DND-41 (cell line): ENCODE measurements at regions not wholly inside any gene's neighbourhood (a gene's known extent, or its start where the extent isn't known, plus 50 kb on each side); places are given as distances from the start of the nearest gene placed in this dataset.

Experiments used
- EZH2 ChIP-seq: IDR thresholded peaks from 3 replicates; pipeline ENCODE4 v1.6.1; 2012; ENCODE audit warnings: borderline replicate concordance, low read depth, mild to moderate bottlenecking, moderate library complexity, low read length, inconsistent platforms; ENCODE audit not compliant: severe bottlenecking
- TF ChIP-seq, protein P1 (sequence below): IDR thresholded peaks from 2 replicates; pipeline ENCODE4 v1.5.1; 2012; ENCODE audit warnings: borderline replicate concordance, low read length, moderate library complexity, mild to moderate bottlenecking; ENCODE audit not compliant: poor library complexity, severe bottlenecking; ENCODE audit errors: extremely low read depth

DNA sequence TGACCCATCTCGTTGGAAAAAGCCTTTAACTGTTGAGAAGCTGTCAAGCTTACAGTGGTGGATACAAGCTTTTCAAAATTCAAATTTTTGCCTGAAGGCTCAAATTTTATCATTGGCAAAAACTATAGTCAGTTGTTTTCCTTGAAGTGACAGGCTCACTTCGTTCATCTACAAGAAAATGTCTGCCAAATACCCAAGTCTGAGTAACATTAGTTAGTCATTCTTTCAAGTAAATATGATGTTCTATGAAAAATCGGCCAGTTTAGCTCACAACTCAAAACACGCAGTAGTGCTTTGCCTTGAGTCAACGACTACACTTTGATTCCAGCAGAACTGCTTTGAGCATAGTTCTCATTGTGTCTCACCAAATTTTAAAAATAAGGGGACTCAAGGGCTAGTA is 170.3 kb upstream of the MAMLD1 start:
- TF ChIP-seq, protein P1, sequence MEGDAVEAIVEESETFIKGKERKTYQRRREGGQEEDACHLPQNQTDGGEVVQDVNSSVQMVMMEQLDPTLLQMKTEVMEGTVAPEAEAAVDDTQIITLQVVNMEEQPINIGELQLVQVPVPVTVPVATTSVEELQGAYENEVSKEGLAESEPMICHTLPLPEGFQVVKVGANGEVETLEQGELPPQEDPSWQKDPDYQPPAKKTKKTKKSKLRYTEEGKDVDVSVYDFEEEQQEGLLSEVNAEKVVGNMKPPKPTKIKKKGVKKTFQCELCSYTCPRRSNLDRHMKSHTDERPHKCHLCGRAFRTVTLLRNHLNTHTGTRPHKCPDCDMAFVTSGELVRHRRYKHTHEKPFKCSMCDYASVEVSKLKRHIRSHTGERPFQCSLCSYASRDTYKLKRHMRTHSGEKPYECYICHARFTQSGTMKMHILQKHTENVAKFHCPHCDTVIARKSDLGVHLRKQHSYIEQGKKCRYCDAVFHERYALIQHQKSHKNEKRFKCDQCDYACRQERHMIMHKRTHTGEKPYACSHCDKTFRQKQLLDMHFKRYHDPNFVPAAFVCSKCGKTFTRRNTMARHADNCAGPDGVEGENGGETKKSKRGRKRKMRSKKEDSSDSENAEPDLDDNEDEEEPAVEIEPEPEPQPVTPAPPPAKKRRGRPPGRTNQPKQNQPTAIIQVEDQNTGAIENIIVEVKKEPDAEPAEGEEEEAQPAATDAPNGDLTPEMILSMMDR: no peak
- no peak for TF ChIP-seq EZH2
